OCI-LY1 (cell line): ENCODE measurements at regions not wholly inside any gene's neighbourhood (a gene's known extent, or its start where the extent isn't known, plus 50 kb on each side); places are given as distances from the start of the nearest gene placed in this dataset.

Experiments
- H2AFZ ChIP-seq: fragments of 200-600 bp; sonication (generic), shearing (Covaris generic); 2 replicates; pipeline ENCODE4 v1.6.0; 2014; ENCODE audit warnings: antibody characterized with exemption, mild to moderate bottlenecking, low read length
- H3F3A ChIP-seq: fragments of 200-600 bp; sonication (generic), shearing (Covaris generic); 2 replicates; pipeline ENCODE4 v1.6.0; 2014; ENCODE audit warnings: mild to moderate bottlenecking, antibody characterized with exemption, low read length, moderate library complexity; ENCODE audit not compliant: insufficient read depth
- H3K27ac ChIP-seq: fragments of 200-600 bp; sonication (generic); 2 replicates; pipeline ENCODE4 v1.5.1; 2014; ENCODE audit warnings: low read length, mixed run types, mild to moderate bottlenecking, low read depth; ENCODE audit not compliant: poor library complexity, severe bottlenecking
- H3K27me3 ChIP-seq: fragments of 200-600 bp; sonication (generic); 2 replicates; pipeline ENCODE4 v1.6.0; 2014; ENCODE audit warnings: antibody characterized with exemption, mild to moderate bottlenecking, low read length, moderate library complexity; ENCODE audit not compliant: insufficient read depth
- H3K36me3 ChIP-seq: fragments of 200-600 bp; sonication (generic); 2 replicates; pipeline ENCODE4 v1.6.1; 2014; ENCODE audit warnings: mild to moderate bottlenecking, antibody characterized with exemption, low read length, moderate library complexity, mixed read lengths; ENCODE audit not compliant: insufficient read depth
- H3K4me1 ChIP-seq: fragments of 200-600 bp; sonication (generic); 2 replicates; pipeline ENCODE4 v1.5.1; 2014; ENCODE audit warnings: mild to moderate bottlenecking, low read length, moderate library complexity; ENCODE audit not compliant: insufficient read depth, severe bottlenecking
- H3K4me2 ChIP-seq: fragments of 200-600 bp; sonication (generic), shearing (Covaris generic); 2 replicates; pipeline ENCODE4 v1.6.1; 2014; ENCODE audit warnings: low read length
- H3K4me3 ChIP-seq: fragments of 200-600 bp; sonication (generic); 2 replicates; pipeline ENCODE4 v1.5.1; 2014; ENCODE audit warnings: low read length, low read depth, mild to moderate bottlenecking, mixed read lengths; ENCODE audit not compliant: poor library complexity, severe bottlenecking
- H3K79me2 ChIP-seq: fragments of 200-600 bp; shearing (Covaris generic); 2 replicates; pipeline ENCODE4 v1.6.1; 2016; ENCODE audit warnings: mixed run types, low read length, mixed read lengths; ENCODE audit not compliant: insufficient read depth
- H3K9ac ChIP-seq: fragments of 200-600 bp; sonication (generic), shearing (Covaris generic); 2 replicates; pipeline ENCODE4 v1.6.1; 2014; ENCODE audit warnings: mild to moderate bottlenecking, low read length, mixed read lengths
- H3K9me2 ChIP-seq: fragments of 200-600 bp; sonication (generic), shearing (Covaris generic); 2 replicates; pipeline ENCODE4 v1.6.1; 2014; ENCODE audit warnings: low read depth, mild to moderate bottlenecking, low read length, mixed read lengths
- H3K9me3 ChIP-seq: fragments of 200-600 bp; shearing (Covaris generic); 2 replicates; pipeline ENCODE4 v1.6.1; 2014; ENCODE audit warnings: low read length, mixed read lengths
- H4K20me1 ChIP-seq: fragments of 200-600 bp; sonication (generic), shearing (Covaris generic); 2 replicates; pipeline ENCODE4 v1.6.0; 2016; ENCODE audit warnings: mild to moderate bottlenecking, low read length; ENCODE audit not compliant: insufficient read depth
- EZH2 ChIP-seq: fragments of 200-600 bp; sonication (generic), shearing (Covaris generic); IDR thresholded peaks from 2 replicates; pipeline ENCODE4 v1.8.0; 2017; ENCODE audit warnings: borderline replicate concordance, mixed run types, mild to moderate bottlenecking, antibody characterized with exemption, low read length, moderate library complexity, mixed read lengths
- TF ChIP-seq, protein P1 (sequence below): fragments of 200-600 bp; sonication (generic), shearing (Covaris generic); IDR thresholded peaks from 2 replicates; pipeline ENCODE4 v1.5.1; 2017; ENCODE audit warnings: mild to moderate bottlenecking, antibody characterized with exemption, low read length, moderate library complexity, mixed read lengths

DNA sequence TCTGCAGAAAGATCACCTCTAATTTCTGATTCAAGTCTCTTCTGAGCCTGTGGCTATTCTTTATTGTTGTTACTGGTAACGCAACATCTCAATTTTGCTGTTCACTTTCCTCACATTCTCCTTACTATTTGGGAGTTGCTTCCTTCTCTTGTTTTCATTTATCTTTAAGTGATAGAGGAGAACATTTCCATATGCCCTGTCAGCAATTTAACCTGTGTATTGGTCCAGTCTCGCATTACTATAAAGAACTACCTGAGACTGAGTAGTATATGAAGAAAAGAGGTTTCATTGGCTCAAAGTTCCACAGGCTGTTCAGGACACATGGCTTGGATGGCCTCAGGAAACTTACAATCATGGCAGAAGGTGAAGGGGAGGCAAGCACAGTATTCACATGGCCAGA is 1025.1 kb downstream of the OTOL1 start:
- no peak overlapping the region for H3K9ac ChIP-seq
- no peak for TF ChIP-seq EZH2
- TF ChIP-seq, protein P1, sequence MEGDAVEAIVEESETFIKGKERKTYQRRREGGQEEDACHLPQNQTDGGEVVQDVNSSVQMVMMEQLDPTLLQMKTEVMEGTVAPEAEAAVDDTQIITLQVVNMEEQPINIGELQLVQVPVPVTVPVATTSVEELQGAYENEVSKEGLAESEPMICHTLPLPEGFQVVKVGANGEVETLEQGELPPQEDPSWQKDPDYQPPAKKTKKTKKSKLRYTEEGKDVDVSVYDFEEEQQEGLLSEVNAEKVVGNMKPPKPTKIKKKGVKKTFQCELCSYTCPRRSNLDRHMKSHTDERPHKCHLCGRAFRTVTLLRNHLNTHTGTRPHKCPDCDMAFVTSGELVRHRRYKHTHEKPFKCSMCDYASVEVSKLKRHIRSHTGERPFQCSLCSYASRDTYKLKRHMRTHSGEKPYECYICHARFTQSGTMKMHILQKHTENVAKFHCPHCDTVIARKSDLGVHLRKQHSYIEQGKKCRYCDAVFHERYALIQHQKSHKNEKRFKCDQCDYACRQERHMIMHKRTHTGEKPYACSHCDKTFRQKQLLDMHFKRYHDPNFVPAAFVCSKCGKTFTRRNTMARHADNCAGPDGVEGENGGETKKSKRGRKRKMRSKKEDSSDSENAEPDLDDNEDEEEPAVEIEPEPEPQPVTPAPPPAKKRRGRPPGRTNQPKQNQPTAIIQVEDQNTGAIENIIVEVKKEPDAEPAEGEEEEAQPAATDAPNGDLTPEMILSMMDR, result no peak
- H3K79me2 ChIP-seq, result no peaks in the 10 kb centered on the region
- H3K4me3 ChIP-seq, result no peak overlapping the region
- no peak overlapping the region for H3K4me2 ChIP-seq
- H3K27ac ChIP-seq, result no peak overlapping the region
- no peaks in the 10 kb centered on the region for H3K4me1 ChIP-seq
- no peaks in the 10 kb centered on the region for H3K27me3 ChIP-seq
- H3F3A ChIP-seq, result no peaks in the 10 kb centered on the region
- H3K9me2 ChIP-seq, result no peaks in the 10 kb centered on the region
- no peak overlapping the region for H2AFZ ChIP-seq
- H3K9me3 ChIP-seq, result no peaks in the 10 kb centered on the region
- H4K20me1 ChIP-seq, result no peaks in the 10 kb centered on the region
- no peaks in the 10 kb centered on the region for H3K36me3 ChIP-seq

DNA sequence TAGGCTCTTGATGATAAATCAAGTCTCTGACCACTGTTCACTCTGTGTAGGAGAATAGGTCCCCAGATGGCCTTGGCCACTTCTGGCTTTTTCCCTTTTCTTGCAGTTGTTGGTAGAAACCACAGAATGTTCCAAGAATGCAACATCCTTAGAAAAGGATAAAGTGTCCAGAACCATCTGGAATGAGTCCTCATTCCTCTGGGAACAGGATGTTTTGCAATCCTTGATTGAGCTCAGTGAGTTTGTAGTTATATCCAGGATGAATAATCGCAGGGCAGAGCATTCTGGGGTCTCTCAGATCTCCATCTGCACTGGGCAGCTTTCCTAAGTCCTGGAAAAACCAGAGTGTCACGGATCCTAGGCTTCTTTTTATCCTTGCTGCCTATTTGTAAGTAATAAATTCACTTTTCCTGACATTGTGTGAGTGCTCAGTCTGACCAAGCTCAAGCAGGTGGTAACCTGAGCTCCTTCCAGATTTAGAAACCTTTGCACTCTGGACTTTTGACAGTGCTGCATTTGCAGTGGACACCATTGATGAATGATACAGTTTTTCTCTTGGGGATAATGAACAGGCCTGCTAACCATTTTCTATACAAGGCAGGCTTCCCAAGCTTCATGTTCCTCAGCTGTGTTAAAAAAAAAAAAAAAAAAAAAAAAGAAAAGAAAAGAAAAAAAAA is 1028.6 kb downstream of the OTOL1 start:
- H3K9me3 ChIP-seq, result no peaks in the 10 kb centered on the region
- H3K27ac ChIP-seq, result no peak overlapping the region
- H3F3A ChIP-seq, result no peaks in the 10 kb centered on the region
- H3K36me3 ChIP-seq, result no peaks in the 10 kb centered on the region
- no peak overlapping the region for H3K9ac ChIP-seq
- no peak overlapping the region for H2AFZ ChIP-seq
- no peak overlapping the region for H3K4me2 ChIP-seq
- H3K27me3 ChIP-seq, result no peaks in the 10 kb centered on the region
- no peak overlapping the region for H3K4me3 ChIP-seq
- H3K79me2 ChIP-seq, result no peaks in the 10 kb centered on the region
- no peaks in the 10 kb centered on the region for H3K4me1 ChIP-seq
- TF ChIP-seq EZH2, result no peak
- TF ChIP-seq, protein P1, result no peak
- no peaks in the 10 kb centered on the region for H3K9me2 ChIP-seq
- no peaks in the 10 kb centered on the region for H4K20me1 ChIP-seq

DNA sequence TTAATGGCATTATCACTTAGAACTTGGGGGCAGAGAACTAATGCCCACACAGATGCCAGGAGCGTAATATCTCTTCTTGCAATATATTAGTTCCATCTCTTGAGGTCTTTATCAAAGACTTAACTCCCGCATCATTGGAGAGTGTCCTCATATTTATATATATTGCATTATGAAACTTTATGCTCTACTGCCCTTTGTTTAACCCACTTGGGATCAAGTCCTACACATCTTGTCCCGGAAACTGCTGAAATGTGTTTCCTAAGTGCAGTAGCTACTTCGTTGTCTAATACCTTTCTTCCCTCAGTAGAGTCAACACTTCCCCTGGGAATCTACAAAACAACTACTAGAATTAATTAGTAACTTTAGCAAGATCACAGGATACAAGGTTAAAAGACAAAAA is 1029.2 kb downstream of the OTOL1 start:
- Histone ChIP-seq H3K9me2 (no peaks in the 10 kb centered on the region), H3K4me1 (no peaks in the 10 kb centered on the region), H3K27ac (no peak overlapping the region), H4K20me1 (no peaks in the 10 kb centered on the region), H2AFZ (no peak overlapping the region), H3K79me2 (no peaks in the 10 kb centered on the region), H3K4me3 (no peak overlapping the region), H3K36me3 (no peaks in the 10 kb centered on the region), H3F3A (no peaks in the 10 kb centered on the region), H3K4me2 (no peak overlapping the region), H3K9ac (no peak overlapping the region), H3K9me3 (no peaks in the 10 kb centered on the region), H3K27me3 (no peaks in the 10 kb centered on the region)
- TF ChIP-seq EZH2, result no peak
- TF ChIP-seq, protein P1, result no peak
